Mesenchymal stem cell (in vitro differentiated cells and primary cell): ENCODE measurements at regions not wholly inside any gene's neighbourhood (a gene's known extent, or its start where the extent isn't known, plus 50 kb on each side); places are given as distances from the start of the nearest gene placed in this dataset.

Source experiments
- DNase-seq: peaks from one replicate; pipeline ENCODE4 v3.0.0-alpha.2; 2013
- H2AFZ ChIP-seq: one replicate; pipeline ENCODE4 v1.6.1; 2013; ENCODE audit warnings: low read depth, mild to moderate bottlenecking, control low read depth, inconsistent platforms, low read length, moderate library complexity
- H2AK5ac ChIP-seq: 2 replicates; pipeline ENCODE4 v1.6.1; 2013; ENCODE audit warnings: low read length, moderate library complexity, mild to moderate bottlenecking, inconsistent platforms; ENCODE audit not compliant: severe bottlenecking
- H2BK120ac ChIP-seq: one replicate; pipeline ENCODE4 v1.6.1; 2013; ENCODE audit warnings: low read depth, mild to moderate bottlenecking, inconsistent platforms, low read length, moderate library complexity
- H2BK12ac ChIP-seq, 2 experiments: one replicate each; pipeline ENCODE4 v1.6.1; 2013; ENCODE audit warnings: inconsistent platforms in 2 of 2, low read length in 2 of 2, mild to moderate bottlenecking in 2 of 2, moderate library complexity in 2 of 2, control low read depth in 1 of 2
- H2BK15ac ChIP-seq: one replicate; pipeline ENCODE4 v1.6.1; 2013; ENCODE audit warnings: mild to moderate bottlenecking, low read depth, inconsistent platforms; ENCODE audit not compliant: poor library complexity, severe bottlenecking
- H2BK5ac ChIP-seq: 2 replicates; pipeline ENCODE4 v1.6.1; 2013; ENCODE audit warnings: low read depth, mild to moderate bottlenecking, low read length, control low read depth, inconsistent platforms; ENCODE audit not compliant: poor library complexity, severe bottlenecking
- H3K14ac ChIP-seq, 2 experiments: one replicate each; pipeline ENCODE4 v1.6.1; 2013; ENCODE audit warnings: inconsistent platforms in 2 of 2, low read length in 2 of 2, control low read depth in 1 of 2, mild to moderate bottlenecking in 1 of 2, moderate library complexity in 1 of 2
- H3K18ac ChIP-seq, 2 experiments: one replicate each; pipeline ENCODE4 v1.6.1; 2013; ENCODE audit warnings: inconsistent platforms in 2 of 2, low read length in 2 of 2, control low read depth in 1 of 2, low read depth in 1 of 2, mild to moderate bottlenecking in 1 of 2
- H3K23ac ChIP-seq, 2 experiments: one replicate each; pipeline ENCODE4 v1.6.1; 2013; ENCODE audit warnings: inconsistent platforms in 2 of 2, low read length in 2 of 2, mild to moderate bottlenecking in 2 of 2, moderate library complexity in 2 of 2, control low read depth in 1 of 2
- H3K27ac ChIP-seq: 2 replicates; pipeline ENCODE4 v1.5.1; 2013; ENCODE audit warnings: mild to moderate bottlenecking, moderate library complexity, low read length, control low read depth, inconsistent platforms; ENCODE audit not compliant: poor library complexity, severe bottlenecking
- H3K27me3 ChIP-seq, 2 experiments: 2 replicates each; pipeline versions ENCODE4 v1.6.1 to v1.7.0; 2013; ENCODE audit warnings: low read length in 2 of 2, mild to moderate bottlenecking in 2 of 2, moderate library complexity in 2 of 2, control low read depth in 1 of 2, inconsistent platforms in 1 of 2; ENCODE audit not compliant: control insufficient read depth in 1 of 2, insufficient read depth in 1 of 2
- H3K36me3 ChIP-seq, 2 experiments: 2 replicates each; pipeline versions ENCODE4 v1.6.1 to v1.7.0; 2013; ENCODE audit warnings: low read length in 2 of 2, control low read depth in 1 of 2, inconsistent platforms in 1 of 2, low read depth in 1 of 2, mild to moderate bottlenecking in 1 of 2; ENCODE audit not compliant: insufficient read depth in 2 of 2, control insufficient read depth in 1 of 2
- H3K4ac ChIP-seq, 2 experiments: one replicate each; pipeline ENCODE4 v1.6.1; 2013; ENCODE audit warnings: inconsistent platforms in 2 of 2, low read length in 2 of 2, mild to moderate bottlenecking in 2 of 2, moderate library complexity in 2 of 2, control low read depth in 1 of 2, low read depth in 1 of 2
- H3K4me1 ChIP-seq: 2 replicates; pipeline ENCODE4 v1.6.1; 2013; ENCODE audit warnings: low read depth, low read length, control low read depth; ENCODE audit not compliant: control insufficient read depth, insufficient read depth
- H3K4me2 ChIP-seq: 2 replicates; pipeline ENCODE4 v1.6.1; 2013; ENCODE audit warnings: low read length, mild to moderate bottlenecking, inconsistent platforms; ENCODE audit not compliant: poor library complexity, severe bottlenecking
- H3K4me3 ChIP-seq, 2 experiments: 2 replicates each; pipeline versions ENCODE4 v1.5.1 to v1.7.0; 2013; ENCODE audit warnings: low read length in 2 of 2, mild to moderate bottlenecking in 2 of 2, control low read depth in 1 of 2, low read depth in 1 of 2; ENCODE audit not compliant: insufficient read depth in 1 of 2
- H3K79me1 ChIP-seq: replicated peaks from 2 replicates; pipeline ENCODE4 v1.6.1; 2013; ENCODE audit warnings: mild to moderate bottlenecking, control low read depth, low read length, inconsistent platforms; ENCODE audit not compliant: poor library complexity, severe bottlenecking
- H3K9ac ChIP-seq: 2 replicates; pipeline ENCODE4 v1.7.0; 2013; ENCODE audit warnings: mild to moderate bottlenecking, low read length, moderate library complexity
- H3K9me3 ChIP-seq: 2 replicates; pipeline ENCODE4 v1.7.0; 2013; ENCODE audit warnings: mild to moderate bottlenecking, low read length; ENCODE audit not compliant: control insufficient read depth
- H4K8ac ChIP-seq: one replicate; pipeline ENCODE4 v1.6.1; 2013; ENCODE audit warnings: inconsistent platforms, mild to moderate bottlenecking, low read length, moderate library complexity
- H4K91ac ChIP-seq: one replicate; pipeline ENCODE4 v1.6.1; 2013; ENCODE audit warnings: mild to moderate bottlenecking, low read length, inconsistent platforms
- WGBS: methylation state at CpG from one replicate; pipeline ENCODE4 v1.1.7; 2013; ENCODE audit warnings: mixed read lengths; 5-methylcytosine and 5-hydroxymethylcytosine counted together

- Histone ChIP-seq H3K27ac (no peak overlapping the region), H2AFZ (no peak overlapping the region), H3K4me1 (no peaks in the 10 kb centered on the region), H3K4me3 (no peak overlapping the region), H3K4ac (no peak overlapping the region), H3K27me3 (peaks cover 5 to 10% of the 10 kb centered on the region in 2 experiments), H2BK5ac (no peak overlapping the region), H2BK120ac (no peak overlapping the region), H2AK5ac (no peak overlapping the region), H3K4me2 (no peak overlapping the region), H3K36me3 (no peaks in the 10 kb centered on the region), H3K23ac (no peak overlapping the region), H3K18ac (no peak overlapping the region), H3K9me3 (no peaks in the 10 kb centered on the region), H3K14ac (no peak overlapping the region), H4K8ac (no peak overlapping the region), H3K9ac (no peak overlapping the region), H4K91ac (no peak overlapping the region), H2BK15ac (no peak overlapping the region), H2BK12ac (no peak overlapping the region), H3K79me1 (no peaks in the 10 kb centered on the region)
- 93% methylated on average over 10 of the region's 10 CpGs for WGBS
- no peak for DNase-seq
These were observed 127.3 kb upstream of the TMPO start for GRCh38 chr12:98388126-98388525.

- Histone ChIP-seq H2AFZ (no peak overlapping the region), H3K4me1 (no peaks in the 10 kb centered on the region), H4K91ac (no peak overlapping the region), H4K8ac (no peak overlapping the region), H3K18ac (no peak overlapping the region), H2BK5ac (no peak overlapping the region), H3K9me3 (no peaks in the 10 kb centered on the region), H2AK5ac (no peak overlapping the region), H3K4me3 (no peak overlapping the region), H3K27me3 (peaks cover 5 to 9% of the 10 kb centered on the region in 2 experiments), H2BK15ac (no peak overlapping the region), H3K14ac (no peak overlapping the region), H3K9ac (no peak overlapping the region), H3K23ac (no peak overlapping the region), H3K4me2 (no peak overlapping the region), H2BK120ac (no peak overlapping the region), H3K27ac (no peak overlapping the region), H3K79me1 (no peaks in the 10 kb centered on the region), H3K4ac (no peak overlapping the region), H3K36me3 (no peaks in the 10 kb centered on the region), H2BK12ac (no peak overlapping the region)
- no peak for DNase-seq
- WGBS = 76% methylated on average over 2 of the region's 2 CpGs
These were observed 125.8 kb upstream of the TMPO start for GRCh38 chr12:98389593-98389992.

- no peak overlapping the region for H3K4ac ChIP-seq
- peak; percentile 79 for DNase-seq
- 29% methylated on average over 33 of the region's 33 CpGs for WGBS
These were observed 117.9 kb upstream of the TMPO start for GRCh38 chr12:98397323-98398105.

GRCh38 chr12:98399532-98399931 lies 115.9 kb upstream of the TMPO start:
- H3K4ac ChIP-seq = no peak overlapping the region
- no peaks in the 10 kb centered on the region for H3K27me3 ChIP-seq
- H3K23ac ChIP-seq = no peak overlapping the region
- H3K9ac ChIP-seq = no peak overlapping the region
- no peak overlapping the region for H4K91ac ChIP-seq
- H3K4me2 ChIP-seq = no peak overlapping the region
- H3K79me1 ChIP-seq = no peaks in the 10 kb centered on the region
- no peak overlapping the region for H2BK120ac ChIP-seq
- H3K9me3 ChIP-seq = no peaks in the 10 kb centered on the region
- no peak overlapping the region for H3K4me3 ChIP-seq
- no peaks in the 10 kb centered on the region for H3K36me3 ChIP-seq
- no peak overlapping the region for H2BK15ac ChIP-seq
- H3K27ac ChIP-seq = peak overlapping the region; percentile 86
- DNase-seq = peak; percentile 78
- no peak overlapping the region for H3K14ac ChIP-seq
- peaks cover 16% of the 10 kb centered on the region for H3K4me1 ChIP-seq
- no peak overlapping the region for H2AFZ ChIP-seq
- H4K8ac ChIP-seq = peak overlapping the region; percentile 35
- no peak overlapping the region for H3K18ac ChIP-seq
- WGBS = 9% methylated on average over 7 of the region's 9 CpGs
- no peak overlapping the region for H2AK5ac ChIP-seq
- no peak overlapping the region for H2BK12ac ChIP-seq
- no peak overlapping the region for H2BK5ac ChIP-seq

More at GRCh38 chr12:98397323-98398105, 117.9 kb upstream of the TMPO start:
- peaks cover 12% of the 10 kb centered on the region for H3K4me1 ChIP-seq
- H3K14ac ChIP-seq = no peak overlapping the region
- peak overlapping the region; percentile 77 for H3K4me2 ChIP-seq
- H2AK5ac ChIP-seq = peak overlapping the region; percentile 93
- no peak overlapping the region for H4K91ac ChIP-seq
- no peaks in the 10 kb centered on the region for H3K79me1 ChIP-seq
- H2BK12ac ChIP-seq = no peak overlapping the region
- H4K8ac ChIP-seq = no peak overlapping the region
- H3K23ac ChIP-seq = no peak overlapping the region
- H3K27ac ChIP-seq = peak overlapping the region; percentile 31
- peak overlapping the region in 1 of 2 experiments; percentile 41 for H3K18ac ChIP-seq
- no peaks in the 10 kb centered on the region for H3K27me3 ChIP-seq
- H3K36me3 ChIP-seq = no peaks in the 10 kb centered on the region
- H3K9me3 ChIP-seq = no peaks in the 10 kb centered on the region
- no peak overlapping the region for H2BK15ac ChIP-seq
- peak overlapping the region; percentile 81 for H3K9ac ChIP-seq
- no peak overlapping the region for H2BK120ac ChIP-seq
- peak overlapping the region; percentile 31 for H2AFZ ChIP-seq
- H3K4me3 ChIP-seq = peak overlapping the region in 1 of 2 experiments; percentile 78
- H2BK5ac ChIP-seq = no peak overlapping the region
